K562 (cell line): ENCODE measurements at regions not wholly inside any gene's neighbourhood (a gene's known extent, or its start where the extent isn't known, plus 50 kb on each side); places are given as distances from the start of the nearest gene placed in this dataset.

ENCODE experiments used
- ILK ChIP-seq: fragments of 450-650 bp; IDR thresholded peaks from 2 replicates; pipeline ENCODE4 v1.6.1; 2016; ENCODE audit warnings: missing genetic modification characterization, low read depth, mild to moderate bottlenecking, missing compliant biosample characterization, moderate library complexity, borderline replicate concordance
- NBN ChIP-seq: fragments of 450-650 bp; IDR thresholded peaks from 2 replicates; pipeline ENCODE4 v1.6.1; 2016; ENCODE audit warnings: low read depth, mild to moderate bottlenecking
- NCOR1 ChIP-seq: fragments of 450-650 bp; IDR thresholded peaks from 2 replicates; pipeline ENCODE4 v1.6.1; 2016; ENCODE audit warnings: mild to moderate bottlenecking, moderate library complexity
- RBM22 ChIP-seq: fragments of 200-400 bp; formaldehyde crosslinking; IDR thresholded peaks from 2 replicates; pipeline ENCODE4 v1.6.1; 2018; ENCODE audit warnings: low read length, low read depth; ENCODE audit not compliant: poor library complexity, severe bottlenecking
- TOE1 ChIP-seq, 2 experiments: fragments of 450-650 bp in 1 of 2; sonication (generic) in 1 of 2; formaldehyde crosslinking in 1 of 2; IDR thresholded peaks; 2 replicates each; pipeline versions ENCODE4 v1.7.1 to v1.8.0; 2016 to 2022; ENCODE audit warnings: borderline replicate concordance in 2 of 2, mild to moderate bottlenecking in 2 of 2, antibody characterized with exemption in 1 of 2, inconsistent platforms in 1 of 2, low read depth in 1 of 2, missing genetic modification reagents in 1 of 2, moderate library complexity in 1 of 2
- ZNF695 ChIP-seq: fragments of 450-650 bp; formaldehyde crosslinking; IDR thresholded peaks from 2 replicates; pipeline ENCODE4 v1.4.0; 2020; ENCODE audit warnings: mild to moderate bottlenecking, moderate library complexity
- TF ChIP-seq, protein P1 (sequence below): sonication (generic); formaldehyde crosslinking; IDR thresholded peaks from 2 replicates; pipeline ENCODE4 v1.8.1; 2022; ENCODE audit warnings: missing genetic modification reagents
- TF ChIP-seq, protein P2 (sequence below): sonication (generic); formaldehyde crosslinking; IDR thresholded peaks from 2 replicates; pipeline ENCODE4 v1.4.0; 2020; ENCODE audit warnings: mild to moderate bottlenecking, missing genetic modification reagents
- TF ChIP-seq, protein P3 (sequence below): fragments of 450-650 bp; IDR thresholded peaks from 2 replicates; pipeline ENCODE4 v1.6.1; 2016; ENCODE audit warnings: antibody characterized with exemption

DNA sequence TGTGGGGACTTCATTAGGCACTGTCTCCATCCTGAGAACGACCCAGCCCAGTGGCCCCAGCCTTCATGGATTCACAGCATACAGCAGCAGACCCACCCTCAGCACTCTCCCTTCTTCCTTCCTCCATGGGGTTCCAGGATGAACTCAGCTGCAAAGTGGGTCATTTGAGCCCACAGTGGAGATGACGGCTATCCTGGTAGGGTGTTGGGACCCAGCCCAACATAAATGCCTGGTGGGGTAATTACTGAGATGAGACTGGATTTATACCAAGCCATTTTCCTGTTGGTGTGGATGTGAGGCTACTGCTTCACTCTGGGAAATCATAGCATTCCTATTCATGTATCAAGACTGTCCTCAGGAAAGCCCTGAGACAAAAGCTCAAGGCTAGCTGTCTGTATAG, 536.7 kb upstream of the TNP1 start (continued):
- TF ChIP-seq, protein P1, sequence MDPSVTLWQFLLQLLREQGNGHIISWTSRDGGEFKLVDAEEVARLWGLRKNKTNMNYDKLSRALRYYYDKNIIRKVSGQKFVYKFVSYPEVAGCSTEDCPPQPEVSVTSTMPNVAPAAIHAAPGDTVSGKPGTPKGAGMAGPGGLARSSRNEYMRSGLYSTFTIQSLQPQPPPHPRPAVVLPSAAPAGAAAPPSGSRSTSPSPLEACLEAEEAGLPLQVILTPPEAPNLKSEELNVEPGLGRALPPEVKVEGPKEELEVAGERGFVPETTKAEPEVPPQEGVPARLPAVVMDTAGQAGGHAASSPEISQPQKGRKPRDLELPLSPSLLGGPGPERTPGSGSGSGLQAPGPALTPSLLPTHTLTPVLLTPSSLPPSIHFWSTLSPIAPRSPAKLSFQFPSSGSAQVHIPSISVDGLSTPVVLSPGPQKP (CRISPR knock-in tag) = no peak
- TF ChIP-seq RBM22 (no peak), ILK (no peak), ZNF695 (CRISPR knock-in tag) (no peak), NBN (no peak), NCOR1 (no peak), TOE1 (IDR thresholded peaks at IDR 0.05; ENCODE audit: borderline replicate concordance) (no peak), TOE1 (CRISPR knock-in tag; IDR thresholded peaks at IDR 0.05; ENCODE audit: borderline replicate concordance, low read depth) (no peak)
- TF ChIP-seq, protein P2, sequence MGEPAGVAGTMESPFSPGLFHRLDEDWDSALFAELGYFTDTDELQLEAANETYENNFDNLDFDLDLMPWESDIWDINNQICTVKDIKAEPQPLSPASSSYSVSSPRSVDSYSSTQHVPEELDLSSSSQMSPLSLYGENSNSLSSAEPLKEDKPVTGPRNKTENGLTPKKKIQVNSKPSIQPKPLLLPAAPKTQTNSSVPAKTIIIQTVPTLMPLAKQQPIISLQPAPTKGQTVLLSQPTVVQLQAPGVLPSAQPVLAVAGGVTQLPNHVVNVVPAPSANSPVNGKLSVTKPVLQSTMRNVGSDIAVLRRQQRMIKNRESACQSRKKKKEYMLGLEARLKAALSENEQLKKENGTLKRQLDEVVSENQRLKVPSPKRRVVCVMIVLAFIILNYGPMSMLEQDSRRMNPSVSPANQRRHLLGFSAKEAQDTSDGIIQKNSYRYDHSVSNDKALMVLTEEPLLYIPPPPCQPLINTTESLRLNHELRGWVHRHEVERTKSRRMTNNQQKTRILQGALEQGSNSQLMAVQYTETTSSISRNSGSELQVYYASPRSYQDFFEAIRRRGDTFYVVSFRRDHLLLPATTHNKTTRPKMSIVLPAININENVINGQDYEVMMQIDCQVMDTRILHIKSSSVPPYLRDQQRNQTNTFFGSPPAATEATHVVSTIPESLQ (CRISPR knock-in tag) = no peak
- TF ChIP-seq, protein P3, sequence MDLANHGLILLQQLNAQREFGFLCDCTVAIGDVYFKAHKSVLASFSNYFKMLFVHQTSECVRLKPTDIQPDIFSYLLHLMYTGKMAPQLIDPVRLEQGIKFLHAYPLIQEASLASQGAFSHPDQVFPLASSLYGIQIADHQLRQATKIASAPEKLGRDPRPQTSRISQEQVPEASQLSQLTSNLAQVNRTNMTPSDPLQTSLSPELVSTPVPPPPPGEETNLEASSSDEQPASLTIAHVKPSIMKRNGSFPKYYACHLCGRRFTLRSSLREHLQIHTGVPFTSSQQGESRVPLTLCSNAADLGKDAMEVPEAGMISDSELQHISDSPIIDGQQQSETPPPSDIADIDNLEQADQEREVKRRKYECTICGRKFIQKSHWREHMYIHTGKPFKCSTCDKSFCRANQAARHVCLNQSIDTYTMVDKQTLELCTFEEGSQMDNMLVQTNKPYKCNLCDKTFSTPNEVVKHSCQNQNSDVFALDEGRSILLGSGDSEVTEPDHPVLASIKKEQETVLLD = no peak
